HG03565 (cell line): ENCODE measurements at regions not wholly inside any gene's neighbourhood (a gene's known extent, or its start where the extent isn't known, plus 50 kb on each side); places are given as distances from the start of the nearest gene placed in this dataset.

Experiments used
- ATAC-seq: cut with Tn5 transposase; IDR thresholded peaks from one replicate; pipeline ENCODE4 v1.9.1; 2021; ENCODE audit warnings: mild to moderate bottlenecking, moderate library complexity; ENCODE audit not compliant: unreplicated experiment

- ATAC-seq = no peak
Observed at GRCh38 chr2:18094277-18094676, 215.8 kb downstream of the KCNS3 start.

DNA sequence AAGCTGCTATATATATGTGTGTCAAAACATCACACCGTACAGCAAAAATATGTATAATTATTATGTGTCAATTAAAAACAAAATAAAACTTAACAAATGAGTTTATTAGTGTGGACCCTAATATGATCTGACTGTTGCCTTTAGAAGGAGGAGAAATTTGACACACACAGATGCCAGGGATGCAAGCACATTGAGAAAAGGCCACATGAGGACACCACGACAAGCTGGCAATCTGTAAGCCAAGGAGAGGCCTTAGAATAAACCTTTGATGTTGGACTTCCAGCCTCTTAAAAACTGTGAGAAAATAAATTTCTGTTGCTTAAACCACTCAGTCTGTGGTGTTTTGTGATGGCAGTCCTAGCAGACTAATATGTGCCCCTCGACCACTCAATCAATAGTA, 214.7 kb downstream of the KCNS3 start:
- ATAC-seq = no peak

DNA sequence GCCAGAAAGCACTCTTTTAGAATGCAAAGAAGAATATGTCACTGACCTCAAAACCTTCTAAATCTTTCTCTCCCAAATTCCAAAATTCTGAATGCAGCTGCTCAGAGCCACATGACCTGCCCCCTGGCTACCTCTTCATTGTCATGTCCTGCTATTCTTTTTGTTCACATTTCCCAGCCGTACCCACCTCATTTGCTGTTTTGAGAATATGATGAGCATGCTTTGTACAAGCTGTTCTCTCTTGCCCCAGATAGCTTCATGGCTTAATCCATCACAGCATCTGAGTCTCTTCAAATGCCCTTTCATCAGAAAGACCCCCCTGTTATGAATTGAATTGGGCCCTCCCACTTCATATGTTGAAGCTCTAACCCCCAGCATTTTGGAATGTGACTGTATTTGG, 214.3 kb downstream of the KCNS3 start:
- no peak for ATAC-seq

DNA sequence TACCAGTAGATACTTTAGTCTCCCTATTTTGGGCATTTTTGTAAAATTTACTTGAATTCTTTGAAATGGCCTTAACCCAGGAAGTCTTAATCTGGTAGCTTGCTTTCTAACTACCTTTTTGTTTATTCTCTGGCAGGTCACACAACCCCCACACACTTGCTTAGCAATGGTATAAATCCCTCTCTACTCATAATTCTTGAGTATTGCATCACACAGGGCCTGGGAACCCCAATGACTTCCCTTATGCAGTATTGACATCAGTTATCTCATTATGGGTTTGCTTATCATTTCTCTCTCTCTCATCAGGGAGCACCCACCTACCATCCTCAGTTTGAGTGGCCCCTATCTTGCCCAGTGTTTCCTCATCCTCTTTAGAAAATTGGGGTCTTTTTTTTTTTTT, 207.1 kb downstream of the KCNS3 start:
- ATAC-seq = no peak

DNA sequence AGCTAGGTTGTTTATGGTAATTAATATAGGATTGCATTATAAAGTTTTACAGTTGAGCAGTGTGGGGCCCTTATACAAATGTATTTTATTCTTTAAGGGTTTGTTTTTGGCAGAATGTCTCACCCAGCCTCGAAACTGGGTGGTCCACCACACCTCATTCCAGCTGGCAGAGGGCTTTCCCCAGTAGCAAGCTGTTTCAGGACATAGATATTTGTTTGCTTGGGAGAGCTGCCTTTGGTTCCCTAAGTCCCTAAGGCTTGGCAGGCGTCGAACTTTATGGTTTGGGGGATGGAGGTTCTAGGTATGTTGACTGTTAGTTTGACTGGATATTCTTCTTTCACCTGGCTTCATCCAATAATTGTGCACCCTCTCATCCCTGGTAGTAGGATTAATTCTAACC, 205.9 kb downstream of the KCNS3 start:
- ATAC-seq = no peak

GRCh38 chr2:18083806-18084205, 205.3 kb downstream of the KCNS3 start:
- ATAC-seq = no peak

- ATAC-seq = no peak
Observed at GRCh38 chr2:18078216-18078615, 199.7 kb downstream of the KCNS3 start.

GRCh38 chr2:18077704-18078103, 199.2 kb downstream of the KCNS3 start:
- ATAC-seq = peak; percentile 70

- ATAC-seq = no peak
Observed at GRCh38 chr2:18077231-18077630, 198.8 kb downstream of the KCNS3 start.

DNA sequence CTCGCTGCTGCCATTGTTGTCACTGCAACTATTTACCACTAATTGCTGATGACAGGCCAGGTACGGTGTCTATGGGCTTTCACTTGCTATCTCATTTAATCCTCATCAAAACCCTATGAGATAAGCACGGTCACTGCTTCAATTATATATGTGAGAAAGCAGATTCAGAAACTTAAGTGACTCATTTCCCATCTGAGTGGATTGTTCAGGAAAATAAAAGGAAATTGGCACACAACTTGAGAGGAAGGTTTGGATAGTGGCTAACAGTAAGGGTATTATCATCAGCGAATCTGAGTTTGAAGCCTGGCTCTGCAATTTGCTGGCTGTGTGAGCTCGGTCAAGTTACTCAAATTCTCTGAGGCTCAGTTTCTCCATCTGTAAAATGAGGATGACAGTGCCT, 196.0 kb downstream of the KCNS3 start:
- ATAC-seq = no peak

GRCh38 chr2:18073601-18074000, 195.1 kb downstream of the KCNS3 start:
- ATAC-seq = no peak

DNA sequence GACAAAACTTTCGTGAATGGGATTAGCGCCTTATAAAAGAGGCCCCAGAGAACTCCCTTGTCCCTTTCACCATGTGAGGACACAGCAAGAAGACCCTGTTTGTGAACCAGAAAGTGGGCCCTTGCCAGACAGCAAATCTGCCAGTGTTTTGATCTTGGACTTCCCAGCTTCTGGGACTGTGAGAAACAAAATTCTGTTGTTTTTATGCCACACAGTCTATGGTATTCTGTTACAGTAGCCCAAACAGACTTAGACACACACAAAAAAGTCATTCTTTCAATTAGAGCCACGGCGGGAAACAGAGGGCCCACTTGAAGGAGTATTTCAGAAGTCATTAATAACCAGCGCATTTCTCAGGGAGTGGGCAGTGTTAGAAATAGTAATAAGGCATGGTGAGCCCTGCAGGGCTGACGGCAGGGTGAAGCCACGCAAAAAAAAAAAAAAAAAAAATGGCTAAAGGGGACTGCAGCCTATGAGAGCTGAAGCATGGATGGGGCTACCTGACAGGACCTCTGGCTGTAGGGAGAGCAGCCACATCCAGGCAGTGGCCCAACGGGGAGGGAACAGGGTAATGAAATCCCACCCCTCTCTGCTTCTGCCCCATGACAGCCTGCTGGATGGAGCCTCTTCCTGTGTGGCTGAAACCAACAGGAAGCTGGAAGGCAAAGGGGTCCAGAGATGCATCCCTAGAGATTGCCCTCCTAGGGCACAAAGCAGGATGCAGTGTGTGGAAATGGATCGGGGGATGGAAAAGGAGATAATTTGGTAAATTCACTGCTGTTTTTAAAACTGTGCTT, 189.3 kb downstream of the KCNS3 start:
- ATAC-seq = no peak

DNA sequence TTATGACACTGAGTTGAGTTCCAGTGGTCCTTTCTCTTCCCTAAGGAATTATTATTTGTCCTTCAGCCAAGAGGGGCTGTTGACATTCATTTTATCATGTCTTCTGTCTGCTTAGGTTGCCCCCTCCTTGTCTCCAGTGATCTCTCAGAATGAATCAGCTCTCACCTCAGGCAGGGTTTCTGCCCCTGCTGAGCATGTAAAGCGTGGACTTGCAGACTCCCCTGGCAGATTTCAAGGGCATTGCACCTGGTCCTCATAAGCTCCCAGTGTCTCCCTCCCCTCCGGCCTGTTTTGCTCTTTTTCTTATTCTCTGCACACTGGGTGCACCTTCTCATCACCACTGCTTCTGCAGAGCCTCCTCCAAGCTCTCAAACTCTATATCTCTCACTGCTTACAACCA, 188.4 kb downstream of the KCNS3 start:
- no peak for ATAC-seq

DNA sequence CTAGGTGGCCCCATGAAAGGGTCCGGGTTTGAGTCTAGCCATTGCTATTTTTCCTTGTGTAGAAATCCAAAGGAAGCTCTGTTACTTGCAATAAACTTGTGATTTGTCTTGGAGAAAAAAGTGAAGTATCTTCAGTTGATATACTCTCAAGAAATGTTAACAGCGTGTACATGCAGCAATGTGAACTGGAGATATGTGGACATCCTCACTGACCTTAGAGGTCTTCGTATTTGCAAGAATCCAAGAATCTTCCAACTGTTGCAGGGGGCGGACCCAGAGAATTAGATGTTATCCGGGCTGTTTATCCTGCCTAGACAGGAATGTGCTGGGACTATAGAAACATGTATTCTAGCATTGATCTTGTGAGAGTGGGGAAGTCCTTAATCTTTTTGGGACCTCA, 187.6 kb downstream of the KCNS3 start:
- ATAC-seq = no peak

DNA sequence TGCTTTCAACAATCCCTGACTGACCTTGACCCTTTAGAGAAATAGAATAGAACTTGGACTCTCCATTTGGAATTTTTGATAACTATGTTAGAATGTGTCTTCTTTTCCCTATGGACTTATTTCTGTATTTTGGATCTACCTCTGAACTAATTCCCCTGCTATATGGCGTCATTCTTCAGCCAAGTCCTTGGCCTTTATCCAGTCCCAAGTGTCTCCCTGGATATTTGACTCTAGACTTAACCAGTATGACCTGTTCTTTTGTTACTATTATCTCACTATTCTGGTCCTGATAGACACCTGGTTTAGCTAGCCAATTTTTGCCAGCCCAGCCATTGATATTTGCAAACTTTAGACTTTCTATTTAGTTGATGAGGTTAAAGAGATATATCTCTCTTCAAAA, 186.8 kb downstream of the KCNS3 start:
- no peak for ATAC-seq

GRCh38 chr2:18063826-18064470, 185.5 kb downstream of the KCNS3 start:
- ATAC-seq = no peak

DNA sequence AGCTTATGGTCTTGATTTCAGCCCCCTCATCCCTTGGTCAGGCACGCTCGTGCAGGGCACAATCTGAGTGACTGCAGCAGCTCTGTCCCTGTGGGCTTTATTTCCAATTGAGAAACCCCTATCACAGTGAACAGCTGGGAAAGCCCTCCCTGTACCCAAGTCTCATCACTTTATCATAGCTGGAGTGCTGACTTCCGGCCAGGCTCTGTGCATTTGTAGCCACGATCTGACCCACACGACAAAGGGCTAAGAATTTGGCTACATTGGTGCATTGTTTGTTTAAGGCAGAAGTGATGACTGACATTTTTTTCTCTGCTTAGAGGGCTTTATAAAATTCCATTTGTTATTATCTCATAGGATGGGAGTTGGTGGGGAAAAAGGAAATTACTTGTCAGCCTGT, 184.4 kb downstream of the KCNS3 start:
- no peak for ATAC-seq

DNA sequence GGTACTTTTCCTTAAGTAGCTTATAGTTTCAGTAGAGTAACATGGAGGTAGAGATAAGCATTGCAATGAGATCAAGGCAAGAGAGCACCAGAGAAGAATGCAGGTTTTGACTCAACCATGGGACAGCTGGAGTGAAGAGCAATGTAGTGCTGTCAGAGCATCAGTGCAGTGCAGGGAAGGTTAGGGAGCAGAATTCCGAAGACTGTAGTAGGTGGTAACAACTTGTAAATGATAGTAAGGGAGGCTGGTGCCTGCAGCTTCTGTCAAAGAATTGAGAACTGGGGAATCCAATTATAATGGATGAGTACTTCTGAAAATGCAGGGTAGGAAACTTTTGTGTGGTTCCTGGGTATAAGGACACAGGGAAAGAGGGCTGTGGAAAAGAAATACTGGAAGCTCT, 183.2 kb downstream of the KCNS3 start:
- no peak for ATAC-seq

GRCh38 chr2:18057657-18058056, 179.2 kb downstream of the KCNS3 start:
- ATAC-seq = no peak

DNA sequence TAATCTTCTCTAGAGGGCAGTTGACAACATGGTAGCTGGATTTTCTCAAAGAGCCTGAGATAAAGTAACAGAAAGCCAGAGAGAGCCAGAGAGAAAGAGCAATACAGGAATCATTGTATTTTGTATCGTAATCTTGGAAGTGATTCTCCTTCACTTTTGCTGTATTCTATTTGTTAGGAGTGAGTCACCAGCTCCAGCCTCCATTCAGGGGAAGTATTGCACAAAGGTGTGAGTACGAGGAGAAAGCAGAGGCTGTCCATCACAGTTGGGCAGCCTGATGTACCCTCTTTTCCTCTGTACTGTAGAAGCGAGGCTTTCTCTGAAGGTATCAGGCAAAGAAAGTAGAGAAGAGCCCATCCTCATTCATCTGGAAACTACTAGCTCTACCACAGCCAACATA, 176.8 kb downstream of the KCNS3 start:
- no peak for ATAC-seq

- no peak for ATAC-seq
Observed at GRCh38 chr2:18050001-18050400, 171.5 kb downstream of the KCNS3 start.

DNA sequence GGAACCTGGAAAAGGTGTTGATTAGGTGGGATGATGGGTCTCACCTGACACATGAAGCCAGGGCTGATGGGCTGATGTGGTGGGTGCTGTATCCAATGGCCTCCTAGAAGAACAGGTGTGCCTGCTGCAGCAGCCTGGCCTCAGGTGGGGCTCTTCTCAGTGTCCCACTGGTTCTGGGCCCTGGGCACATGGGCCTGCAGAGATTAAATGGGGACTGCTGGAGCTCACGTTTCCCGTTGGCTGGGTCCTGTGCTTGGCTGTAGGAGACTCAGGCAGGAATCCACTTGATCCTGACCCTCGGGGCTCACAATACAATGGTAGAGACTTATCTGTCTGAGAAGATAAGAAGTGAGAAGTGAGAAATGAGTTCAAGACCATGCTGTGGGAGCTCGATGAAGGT, 170.9 kb downstream of the KCNS3 start:
- ATAC-seq = no peak
